ENCODE measurements at regions not wholly inside any gene's neighbourhood (a gene's known extent, or its start where the extent isn't known, plus 50 kb on each side); places are given as distances from the start of the nearest gene placed in this dataset.

DNA sequence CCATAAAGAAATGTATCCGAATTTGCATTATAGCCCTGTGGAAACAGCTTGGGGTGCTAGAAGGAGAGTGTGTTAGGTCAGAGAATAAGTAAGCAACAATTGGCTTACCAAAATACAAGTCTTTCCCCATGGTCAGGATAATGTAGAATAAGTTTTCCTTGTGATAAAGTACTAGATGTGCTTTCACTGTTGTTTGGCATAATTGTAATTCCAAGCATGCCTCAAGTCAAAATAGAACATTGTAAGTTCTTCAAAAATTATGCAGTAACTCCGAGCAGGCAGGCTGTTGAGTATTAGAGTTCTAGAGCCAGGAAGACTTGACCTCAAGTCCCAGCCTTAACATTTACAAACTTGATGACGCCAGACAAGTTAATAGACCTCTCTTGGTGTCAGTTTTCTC lies 242.0 kb downstream of the TUSC7 start:
- TF ChIP-seq, protein P1, sequence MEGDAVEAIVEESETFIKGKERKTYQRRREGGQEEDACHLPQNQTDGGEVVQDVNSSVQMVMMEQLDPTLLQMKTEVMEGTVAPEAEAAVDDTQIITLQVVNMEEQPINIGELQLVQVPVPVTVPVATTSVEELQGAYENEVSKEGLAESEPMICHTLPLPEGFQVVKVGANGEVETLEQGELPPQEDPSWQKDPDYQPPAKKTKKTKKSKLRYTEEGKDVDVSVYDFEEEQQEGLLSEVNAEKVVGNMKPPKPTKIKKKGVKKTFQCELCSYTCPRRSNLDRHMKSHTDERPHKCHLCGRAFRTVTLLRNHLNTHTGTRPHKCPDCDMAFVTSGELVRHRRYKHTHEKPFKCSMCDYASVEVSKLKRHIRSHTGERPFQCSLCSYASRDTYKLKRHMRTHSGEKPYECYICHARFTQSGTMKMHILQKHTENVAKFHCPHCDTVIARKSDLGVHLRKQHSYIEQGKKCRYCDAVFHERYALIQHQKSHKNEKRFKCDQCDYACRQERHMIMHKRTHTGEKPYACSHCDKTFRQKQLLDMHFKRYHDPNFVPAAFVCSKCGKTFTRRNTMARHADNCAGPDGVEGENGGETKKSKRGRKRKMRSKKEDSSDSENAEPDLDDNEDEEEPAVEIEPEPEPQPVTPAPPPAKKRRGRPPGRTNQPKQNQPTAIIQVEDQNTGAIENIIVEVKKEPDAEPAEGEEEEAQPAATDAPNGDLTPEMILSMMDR (IDR thresholded peaks at IDR 0.05): no peak
- TF ChIP-seq RAD21 (IDR thresholded peaks at IDR 0.05; ENCODE audit: low read length) (no peak), SIN3A (IDR thresholded peaks at IDR 0.05; ENCODE audit: borderline replicate concordance, low read depth, low read length) (no peak), SMC3 (IDR thresholded peaks at IDR 0.05; ENCODE audit: low read depth, low read length) (no peak), ELF1 (IDR thresholded peaks at IDR 0.05) (no peak), EP300 (IDR thresholded peaks at IDR 0.05; ENCODE audit: borderline replicate concordance in 1 of 2, low read depth in 1 of 2, low read length in 1 of 2) (no peak)
- TF ChIP-seq, protein P2, sequence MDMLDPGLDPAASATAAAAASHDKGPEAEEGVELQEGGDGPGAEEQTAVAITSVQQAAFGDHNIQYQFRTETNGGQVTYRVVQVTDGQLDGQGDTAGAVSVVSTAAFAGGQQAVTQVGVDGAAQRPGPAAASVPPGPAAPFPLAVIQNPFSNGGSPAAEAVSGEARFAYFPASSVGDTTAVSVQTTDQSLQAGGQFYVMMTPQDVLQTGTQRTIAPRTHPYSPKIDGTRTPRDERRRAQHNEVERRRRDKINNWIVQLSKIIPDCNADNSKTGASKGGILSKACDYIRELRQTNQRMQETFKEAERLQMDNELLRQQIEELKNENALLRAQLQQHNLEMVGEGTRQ (IDR thresholded peaks at IDR 0.05; ENCODE audit: borderline replicate concordance, low read depth, low read length): no peak
